Suprapubic skin (tissue), 3 donors: ENCODE measurements at regions not wholly inside any gene's neighbourhood (a gene's known extent, or its start where the extent isn't known, plus 50 kb on each side); places are given as distances from the start of the nearest gene placed in this dataset.

Experiments
- EP300 ChIP-seq: sonication (generic); formaldehyde crosslinking; IDR thresholded peaks from one replicate; pipeline ENCODE4 v1.6.1; 2017; ENCODE audit warnings: antibody characterized with exemption
- TF ChIP-seq, protein P1 (sequence below), 2 donors: fragments of 200-600 bp in 1 of 2; fragments of 450-650 bp in 1 of 2; sonication (generic) in 1 of 2; IDR thresholded peaks; one replicate each; pipeline ENCODE4 v1.5.1; 2016 to 2019; ENCODE audit warnings: antibody characterized with exemption in 2 of 2, mild to moderate bottlenecking in 1 of 2, moderate library complexity in 1 of 2

- TF ChIP-seq, protein P1, sequence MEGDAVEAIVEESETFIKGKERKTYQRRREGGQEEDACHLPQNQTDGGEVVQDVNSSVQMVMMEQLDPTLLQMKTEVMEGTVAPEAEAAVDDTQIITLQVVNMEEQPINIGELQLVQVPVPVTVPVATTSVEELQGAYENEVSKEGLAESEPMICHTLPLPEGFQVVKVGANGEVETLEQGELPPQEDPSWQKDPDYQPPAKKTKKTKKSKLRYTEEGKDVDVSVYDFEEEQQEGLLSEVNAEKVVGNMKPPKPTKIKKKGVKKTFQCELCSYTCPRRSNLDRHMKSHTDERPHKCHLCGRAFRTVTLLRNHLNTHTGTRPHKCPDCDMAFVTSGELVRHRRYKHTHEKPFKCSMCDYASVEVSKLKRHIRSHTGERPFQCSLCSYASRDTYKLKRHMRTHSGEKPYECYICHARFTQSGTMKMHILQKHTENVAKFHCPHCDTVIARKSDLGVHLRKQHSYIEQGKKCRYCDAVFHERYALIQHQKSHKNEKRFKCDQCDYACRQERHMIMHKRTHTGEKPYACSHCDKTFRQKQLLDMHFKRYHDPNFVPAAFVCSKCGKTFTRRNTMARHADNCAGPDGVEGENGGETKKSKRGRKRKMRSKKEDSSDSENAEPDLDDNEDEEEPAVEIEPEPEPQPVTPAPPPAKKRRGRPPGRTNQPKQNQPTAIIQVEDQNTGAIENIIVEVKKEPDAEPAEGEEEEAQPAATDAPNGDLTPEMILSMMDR (IDR thresholded peaks at IDR 0.05), result no peak
- TF ChIP-seq EP300, result no peak
Measured at GRCh38 chr22:49660794-49661781, 166.6 kb downstream of the BRD1 start.
